Liver (tissue), 3 donors: ENCODE measurements at regions not wholly inside any gene's neighbourhood (a gene's known extent, or its start where the extent isn't known, plus 50 kb on each side); places are given as distances from the start of the nearest gene placed in this dataset.

Source experiments
- FOXA1 ChIP-seq: IDR thresholded peaks from 2 replicates; pipeline ENCODE4 v1.6.1; 2016; ENCODE audit warnings: antibody characterized with exemption
- GABPA ChIP-seq, 2 donors: IDR thresholded peaks in 1 of 2; conservative IDR thresholded peaks in 1 of 2; 2 replicates each; pipeline ENCODE4 v1.6.1; 2016; ENCODE audit warnings: antibody characterized with exemption in 2 of 2, mild to moderate bottlenecking in 1 of 2, moderate library complexity in 1 of 2
- JUND ChIP-seq, 2 donors: IDR thresholded peaks; 2 replicates each; pipeline ENCODE4 v1.6.1; 2016; ENCODE audit warnings: antibody characterized with exemption in 2 of 2
- RAD21 ChIP-seq, 2 donors: IDR thresholded peaks; 2 replicates each; pipeline ENCODE4 v1.6.1; 2016; ENCODE audit warnings: antibody characterized with exemption in 2 of 2, mild to moderate bottlenecking in 2 of 2
- RXRA ChIP-seq, 2 donors: IDR thresholded peaks; 2 replicates each; pipeline ENCODE4 v1.6.1; 2017 to 2018; ENCODE audit warnings: antibody characterized with exemption in 2 of 2, mild to moderate bottlenecking in 1 of 2
- TAF1 ChIP-seq: conservative IDR thresholded peaks from 2 replicates; pipeline ENCODE4 v1.6.1; 2016; ENCODE audit warnings: antibody characterized with exemption, mild to moderate bottlenecking
- YY1 ChIP-seq: IDR thresholded peaks from 2 replicates; pipeline ENCODE4 v1.6.1; 2016; ENCODE audit warnings: antibody characterized with exemption, mild to moderate bottlenecking
- TF ChIP-seq, protein P1 (sequence below): fragments of 150-350 bp; IDR thresholded peaks from 2 replicates; pipeline ENCODE4 v1.5.1; 2017; ENCODE audit warnings: improper control_type of control experiment, low read depth, low read length; ENCODE audit not compliant: missing input control
- TF ChIP-seq, protein P2 (sequence below): IDR thresholded peaks from 2 replicates; pipeline ENCODE4 v1.6.1; 2016; ENCODE audit warnings: antibody characterized with exemption
- donor health status: healthy.
- donor health status: healthy.

DNA sequence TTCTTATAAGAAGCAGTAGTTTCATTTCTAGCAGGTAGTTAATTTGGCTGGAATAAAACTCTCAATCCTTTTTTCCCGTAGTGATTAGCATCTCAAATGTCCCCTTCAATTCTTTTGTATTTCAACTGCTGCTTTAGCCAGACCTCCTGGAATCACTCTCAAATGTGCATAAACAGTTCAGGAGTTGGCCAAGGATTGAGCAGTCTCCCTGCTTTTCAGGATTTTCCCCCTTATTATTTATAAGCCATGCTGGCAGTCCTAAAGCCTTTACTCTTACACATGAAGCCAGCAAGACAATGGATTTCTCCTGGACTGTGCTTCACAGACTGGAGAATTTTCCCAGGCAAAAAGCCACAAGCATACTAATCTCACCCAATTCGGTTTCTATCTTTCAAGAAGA lies 950.1 kb downstream of the VRK1 start:
- TF ChIP-seq GABPA (IDR thresholded peaks at IDR 0.05 in 1 of 2, conservative IDR thresholded peaks at IDR 0.05 in 1 of 2): no peak
- TF ChIP-seq, protein P1, sequence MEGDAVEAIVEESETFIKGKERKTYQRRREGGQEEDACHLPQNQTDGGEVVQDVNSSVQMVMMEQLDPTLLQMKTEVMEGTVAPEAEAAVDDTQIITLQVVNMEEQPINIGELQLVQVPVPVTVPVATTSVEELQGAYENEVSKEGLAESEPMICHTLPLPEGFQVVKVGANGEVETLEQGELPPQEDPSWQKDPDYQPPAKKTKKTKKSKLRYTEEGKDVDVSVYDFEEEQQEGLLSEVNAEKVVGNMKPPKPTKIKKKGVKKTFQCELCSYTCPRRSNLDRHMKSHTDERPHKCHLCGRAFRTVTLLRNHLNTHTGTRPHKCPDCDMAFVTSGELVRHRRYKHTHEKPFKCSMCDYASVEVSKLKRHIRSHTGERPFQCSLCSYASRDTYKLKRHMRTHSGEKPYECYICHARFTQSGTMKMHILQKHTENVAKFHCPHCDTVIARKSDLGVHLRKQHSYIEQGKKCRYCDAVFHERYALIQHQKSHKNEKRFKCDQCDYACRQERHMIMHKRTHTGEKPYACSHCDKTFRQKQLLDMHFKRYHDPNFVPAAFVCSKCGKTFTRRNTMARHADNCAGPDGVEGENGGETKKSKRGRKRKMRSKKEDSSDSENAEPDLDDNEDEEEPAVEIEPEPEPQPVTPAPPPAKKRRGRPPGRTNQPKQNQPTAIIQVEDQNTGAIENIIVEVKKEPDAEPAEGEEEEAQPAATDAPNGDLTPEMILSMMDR: no peak
- TF ChIP-seq RAD21 (IDR thresholded peaks at IDR 0.05): no peak
- TF ChIP-seq FOXA1: no peak
- no peak for TF ChIP-seq TAF1
- no peak for TF ChIP-seq YY1
- no peak for TF ChIP-seq RXRA (IDR thresholded peaks at IDR 0.05)
- TF ChIP-seq, protein P2, sequence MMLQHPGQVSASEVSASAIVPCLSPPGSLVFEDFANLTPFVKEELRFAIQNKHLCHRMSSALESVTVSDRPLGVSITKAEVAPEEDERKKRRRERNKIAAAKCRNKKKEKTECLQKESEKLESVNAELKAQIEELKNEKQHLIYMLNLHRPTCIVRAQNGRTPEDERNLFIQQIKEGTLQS: no peak
- no peak for TF ChIP-seq JUND (IDR thresholded peaks at IDR 0.05)
